ENCODE measurements at regions not wholly inside any gene's neighbourhood (a gene's known extent, or its start where the extent isn't known, plus 50 kb on each side); places are given as distances from the start of the nearest gene placed in this dataset.

GRCh38 chr13:105817498-105817897 lies 718.0 kb downstream of the EFNB2 start:
- Histone ChIP-seq H3K36me3 (ENCODE audit: insufficient read depth, low read length) (no peaks in the 10 kb centered on the region), H3K4me3 (no peak overlapping the region), H3K9ac (ENCODE audit: insufficient read length) (no peak overlapping the region), H3K9me3 (ENCODE audit: low read depth, low read length) (no peaks in the 10 kb centered on the region), H3K27ac (no peak overlapping the region)
- DNase-seq (ENCODE audit: low read depth, low spot score), result no peak
- TF ChIP-seq POLR2AphosphoS5 (IDR thresholded peaks at IDR 0.05; ENCODE audit: borderline replicate concordance, low read depth, low read length), result no peak
- no peak for TF ChIP-seq FOXP2 (optimal IDR thresholded peaks at IDR 0.05; ENCODE audit: control extremely low read depth, extremely low read length, insufficient read depth)
- TF ChIP-seq EZH2 (IDR thresholded peaks at IDR 0.05), result no peak

GRCh38 chr13:105816994-105817393 lies 718.5 kb downstream of the EFNB2 start:
- no peak for DNase-seq (ENCODE audit: low read depth, low spot score)
- no peak overlapping the region for H3K27ac ChIP-seq
- no peak overlapping the region for H3K4me3 ChIP-seq
- TF ChIP-seq FOXP2 (optimal IDR thresholded peaks at IDR 0.05; ENCODE audit: control extremely low read depth, extremely low read length, insufficient read depth) (no peak), POLR2AphosphoS5 (IDR thresholded peaks at IDR 0.05; ENCODE audit: borderline replicate concordance, low read depth, low read length) (no peak), EZH2 (IDR thresholded peaks at IDR 0.05) (no peak)
- no peaks in the 10 kb centered on the region for H3K9me3 ChIP-seq (ENCODE audit: low read depth, low read length)
- H3K9ac ChIP-seq (ENCODE audit: insufficient read length), result no peak overlapping the region
- H3K36me3 ChIP-seq (ENCODE audit: insufficient read depth, low read length), result no peaks in the 10 kb centered on the region

GRCh38 chr13:105814902-105815250 lies 720.6 kb downstream of the EFNB2 start:
- H3K36me3 ChIP-seq (ENCODE audit: insufficient read depth, low read length), result no peaks in the 10 kb centered on the region
- no peak overlapping the region for H3K9ac ChIP-seq (ENCODE audit: insufficient read length)
- no peak for DNase-seq (ENCODE audit: low read depth, low spot score)
- TF ChIP-seq FOXP2 (optimal IDR thresholded peaks at IDR 0.05; ENCODE audit: control extremely low read depth, extremely low read length, insufficient read depth), result no peak
- TF ChIP-seq EZH2 (IDR thresholded peaks at IDR 0.05), result no peak
- no peak for TF ChIP-seq POLR2AphosphoS5 (IDR thresholded peaks at IDR 0.05; ENCODE audit: borderline replicate concordance, low read depth, low read length)
- no peak overlapping the region for H3K27ac ChIP-seq
- H3K9me3 ChIP-seq (ENCODE audit: low read depth, low read length), result no peaks in the 10 kb centered on the region
- H3K4me3 ChIP-seq, result no peak overlapping the region

- no peaks in the 10 kb centered on the region for H3K9me3 ChIP-seq (ENCODE audit: low read depth, low read length)
- no peak overlapping the region for H3K27ac ChIP-seq
- no peak for DNase-seq (ENCODE audit: low read depth, low spot score)
- no peak overlapping the region for H3K9ac ChIP-seq (ENCODE audit: insufficient read length)
- H3K4me3 ChIP-seq, result no peak overlapping the region
- TF ChIP-seq FOXP2 (optimal IDR thresholded peaks at IDR 0.05; ENCODE audit: control extremely low read depth, extremely low read length, insufficient read depth) (no peak), EZH2 (IDR thresholded peaks at IDR 0.05) (no peak), POLR2AphosphoS5 (IDR thresholded peaks at IDR 0.05; ENCODE audit: borderline replicate concordance, low read depth, low read length) (no peak)
- H3K36me3 ChIP-seq (ENCODE audit: insufficient read depth, low read length), result no peaks in the 10 kb centered on the region
These were observed 721.1 kb downstream of the EFNB2 start for GRCh38 chr13:105814219-105814901.

- H3K4me3 ChIP-seq, result no peak overlapping the region
- H3K36me3 ChIP-seq (ENCODE audit: insufficient read depth, low read length), result no peaks in the 10 kb centered on the region
- no peaks in the 10 kb centered on the region for H3K9me3 ChIP-seq (ENCODE audit: low read depth, low read length)
- no peak overlapping the region for H3K27ac ChIP-seq
- H3K9ac ChIP-seq (ENCODE audit: insufficient read length), result no peak overlapping the region
- no peak for DNase-seq (ENCODE audit: low read depth, low spot score)
- TF ChIP-seq FOXP2 (optimal IDR thresholded peaks at IDR 0.05; ENCODE audit: control extremely low read depth, extremely low read length, insufficient read depth) (no peak), EZH2 (IDR thresholded peaks at IDR 0.05) (no peak), POLR2AphosphoS5 (IDR thresholded peaks at IDR 0.05; ENCODE audit: borderline replicate concordance, low read depth, low read length) (no peak)
These were observed 728.9 kb downstream of the EFNB2 start for GRCh38 chr13:105806628-105806920.

GRCh38 chr13:105805892-105806627 lies 729.4 kb downstream of the EFNB2 start:
- H3K9me3 ChIP-seq (ENCODE audit: low read depth, low read length), result no peaks in the 10 kb centered on the region
- DNase-seq (ENCODE audit: low read depth, low spot score), result no peak
- no peak overlapping the region for H3K4me3 ChIP-seq
- H3K9ac ChIP-seq (ENCODE audit: insufficient read length), result no peak overlapping the region
- TF ChIP-seq EZH2 (IDR thresholded peaks at IDR 0.05) (no peak), FOXP2 (optimal IDR thresholded peaks at IDR 0.05; ENCODE audit: control extremely low read depth, extremely low read length, insufficient read depth) (no peak), POLR2AphosphoS5 (IDR thresholded peaks at IDR 0.05; ENCODE audit: borderline replicate concordance, low read depth, low read length) (no peak)
- no peaks in the 10 kb centered on the region for H3K36me3 ChIP-seq (ENCODE audit: insufficient read depth, low read length)
- no peak overlapping the region for H3K27ac ChIP-seq

GRCh38 chr13:105804561-105805190 lies 730.8 kb downstream of the EFNB2 start:
- no peak for DNase-seq (ENCODE audit: low read depth, low spot score)
- H3K9ac ChIP-seq (ENCODE audit: insufficient read length), result no peak overlapping the region
- no peaks in the 10 kb centered on the region for H3K9me3 ChIP-seq (ENCODE audit: low read depth, low read length)
- no peak overlapping the region for H3K27ac ChIP-seq
- no peak for TF ChIP-seq FOXP2 (optimal IDR thresholded peaks at IDR 0.05; ENCODE audit: control extremely low read depth, extremely low read length, insufficient read depth)
- TF ChIP-seq POLR2AphosphoS5 (IDR thresholded peaks at IDR 0.05; ENCODE audit: borderline replicate concordance, low read depth, low read length), result no peak
- TF ChIP-seq EZH2 (IDR thresholded peaks at IDR 0.05), result no peak
- H3K36me3 ChIP-seq (ENCODE audit: insufficient read depth, low read length), result no peaks in the 10 kb centered on the region
- H3K4me3 ChIP-seq, result no peak overlapping the region

- H3K27ac ChIP-seq, result no peak overlapping the region
These were observed 736.3 kb downstream of the EFNB2 start for GRCh38 chr13:105799155-105799554.

More at GRCh38 chr13:105799155-105799554, 736.3 kb downstream of the EFNB2 start:
- DNase-seq (ENCODE audit: low read depth, low spot score), result no peak
- no peak overlapping the region for H3K9ac ChIP-seq (ENCODE audit: insufficient read length)
- no peaks in the 10 kb centered on the region for H3K36me3 ChIP-seq (ENCODE audit: insufficient read depth, low read length)
- no peak overlapping the region for H3K4me3 ChIP-seq
- no peaks in the 10 kb centered on the region for H3K9me3 ChIP-seq (ENCODE audit: low read depth, low read length)
- TF ChIP-seq FOXP2 (optimal IDR thresholded peaks at IDR 0.05; ENCODE audit: control extremely low read depth, extremely low read length, insufficient read depth), result no peak
- no peak for TF ChIP-seq POLR2AphosphoS5 (IDR thresholded peaks at IDR 0.05; ENCODE audit: borderline replicate concordance, low read depth, low read length)
- no peak for TF ChIP-seq EZH2 (IDR thresholded peaks at IDR 0.05)

All from SK-N-MC (cell line).